ENCODE measurements at regions not wholly inside any gene's neighbourhood (a gene's known extent, or its start where the extent isn't known, plus 50 kb on each side); places are given as distances from the start of the nearest gene placed in this dataset.
"Not testable (repeated sequence)": the region's sequence is repeated elsewhere in the genome, so short reads cannot be mapped to it uniquely, and the experiment has no call there.

- DNase-seq = not testable (repeated sequence)
Measured at GRCh38 chr7:101679653-101680173, 50.6 kb upstream of the MYL10 start.

GRCh38 chr7:101680406-101681145 is 51.5 kb upstream of the MYL10 start:
- no peak for DNase-seq

GRCh38 chr7:101681170-101682007 is 52.3 kb upstream of the MYL10 start:
- no peak for DNase-seq

GRCh38 chr7:101684983-101685330 is 55.9 kb upstream of the MYL10 start:
- DNase-seq = no peak

- no peak for DNase-seq
Measured at GRCh38 chr7:101686030-101686429, 56.9 kb upstream of the MYL10 start.

- no peak for DNase-seq
Measured at GRCh38 chr7:101687081-101687480, 58.0 kb upstream of the MYL10 start.

GRCh38 chr7:101687791-101688182 is 58.7 kb upstream of the MYL10 start:
- no peak for DNase-seq

GRCh38 chr7:101688183-101688831 is 59.2 kb upstream of the MYL10 start:
- peak; percentile 78 for DNase-seq

GRCh38 chr7:101688995-101689907 is 60.2 kb upstream of the MYL10 start:
- no peak for DNase-seq

GRCh38 chr7:101690061-101690460 is 61.0 kb upstream of the MYL10 start:
- no peak for DNase-seq

GRCh38 chr7:101691822-101692384 is 62.8 kb upstream of the MYL10 start:
- DNase-seq = no peak

GRCh38 chr7:101693498-101694091 is 64.5 kb upstream of the MYL10 start:
- DNase-seq = no peak

GRCh38 chr7:101698964-101699363 is 69.9 kb upstream of the MYL10 start:
- DNase-seq = no peak

- no peak for DNase-seq
Measured at GRCh38 chr7:101699399-101699798, 70.3 kb upstream of the MYL10 start.

GRCh38 chr7:101699881-101700823 is 71.1 kb upstream of the MYL10 start:
- no peak for DNase-seq

GRCh38 chr7:101701153-101701794 is 72.2 kb upstream of the MYL10 start:
- no peak for DNase-seq

- no peak for DNase-seq
Measured at GRCh38 chr7:101702362-101702850, 73.3 kb upstream of the MYL10 start.

- no peak for DNase-seq
Measured at GRCh38 chr7:101705331-101705730, 76.2 kb upstream of the MYL10 start.

- no peak for DNase-seq
Measured at GRCh38 chr7:101707587-101707986, 78.5 kb upstream of the MYL10 start.

- DNase-seq = no peak
Measured at GRCh38 chr7:101708223-101708622, 79.1 kb upstream of the MYL10 start.

All from CD4-positive, alpha-beta T cell treated with Interleukin-12 subunit alpha and Interleukin-12 subunit beta, for 1 hour (primary cell).